Left hindlimb (tissue), 1 donor: ENCODE measurements at regions not wholly inside any gene's neighbourhood (a gene's known extent, or its start where the extent isn't known, plus 50 kb on each side); places are given as distances from the start of the nearest gene placed in this dataset.

ENCODE experiments used
- DNase-seq: peaks from one replicate; pipeline ENCODE4 v3.0.0-alpha.2; 2018

GRCh38 chr3:116939091-116939490, 229.5 kb downstream of the TUSC7 start:
- DNase-seq, result no peak

GRCh38 chr3:116939550-116939949, 230.0 kb downstream of the TUSC7 start:
- no peak for DNase-seq

GRCh38 chr3:116940719-116941118, 231.1 kb downstream of the TUSC7 start:
- no peak for DNase-seq

- DNase-seq, result no peak
Measured at GRCh38 chr3:116946376-116946775, 236.8 kb downstream of the TUSC7 start.

GRCh38 chr3:116947148-116947547, 237.6 kb downstream of the TUSC7 start:
- DNase-seq, result no peak

GRCh38 chr3:116947809-116948208, 238.2 kb downstream of the TUSC7 start:
- no peak for DNase-seq

GRCh38 chr3:116950301-116951055, 240.9 kb downstream of the TUSC7 start:
- DNase-seq, result no peak

GRCh38 chr3:116951610-116952009, 242.0 kb downstream of the TUSC7 start:
- DNase-seq, result no peak

- DNase-seq, result no peak
Measured at GRCh38 chr3:116958291-116958690, 248.7 kb downstream of the TUSC7 start.

GRCh38 chr3:116961106-116961505, 251.5 kb downstream of the TUSC7 start:
- no peak for DNase-seq

GRCh38 chr3:116963802-116964201, 254.2 kb downstream of the TUSC7 start:
- no peak for DNase-seq

GRCh38 chr3:116966649-116967048, 257.1 kb downstream of the TUSC7 start:
- DNase-seq, result no peak

- no peak for DNase-seq
Measured at GRCh38 chr3:116969135-116969534, 259.6 kb downstream of the TUSC7 start.

GRCh38 chr3:116969646-116970045, 260.1 kb downstream of the TUSC7 start:
- DNase-seq, result no peak

- no peak for DNase-seq
Measured at GRCh38 chr3:116971531-116971930, 262.0 kb downstream of the TUSC7 start.

GRCh38 chr3:116974702-116975101, 265.1 kb downstream of the TUSC7 start:
- no peak for DNase-seq

- no peak for DNase-seq
Measured at GRCh38 chr3:116977441-116977840, 267.9 kb downstream of the TUSC7 start.

- no peak for DNase-seq
Measured at GRCh38 chr3:116980099-116980498, 270.5 kb downstream of the TUSC7 start.

- no peak for DNase-seq
Measured at GRCh38 chr3:116981089-116981488, 271.5 kb downstream of the TUSC7 start.

GRCh38 chr3:116984301-116984700, 274.7 kb downstream of the TUSC7 start:
- no peak for DNase-seq

GRCh38 chr3:116994351-116994879, 284.8 kb downstream of the TUSC7 start:
- no peak for DNase-seq

GRCh38 chr3:117003501-117003900, 293.9 kb downstream of the TUSC7 start:
- no peak for DNase-seq

- no peak for DNase-seq
Measured at GRCh38 chr3:117005274-117005673, 295.7 kb downstream of the TUSC7 start.

GRCh38 chr3:117005911-117006522, 296.4 kb downstream of the TUSC7 start:
- no peak for DNase-seq
